ENCODE measurements at regions not wholly inside any gene's neighbourhood (a gene's known extent, or its start where the extent isn't known, plus 50 kb on each side); places are given as distances from the start of the nearest gene placed in this dataset.
"Not testable (repeated sequence)": the region's sequence is repeated elsewhere in the genome, so short reads cannot be mapped to it uniquely, and the experiment has no call there.

- TF ChIP-seq EZH2 (IDR thresholded peaks at IDR 0.05; ENCODE audit: insufficient read depth, poor library complexity, severe bottlenecking); EZH2phosphoT487 (IDR thresholded peaks at IDR 0.05; ENCODE audit: insufficient read depth, low read depth): not testable (repeated sequence)
Observed at GRCh38 chr16:46395391-46395921, 225.7 kb downstream of the SHCBP1 start.
